ENCODE measurements at regions not wholly inside any gene's neighbourhood (a gene's known extent, or its start where the extent isn't known, plus 50 kb on each side); places are given as distances from the start of the nearest gene placed in this dataset.
"Not testable (repeated sequence)": the region's sequence is repeated elsewhere in the genome, so short reads cannot be mapped to it uniquely, and the experiment has no call there.

DNA sequence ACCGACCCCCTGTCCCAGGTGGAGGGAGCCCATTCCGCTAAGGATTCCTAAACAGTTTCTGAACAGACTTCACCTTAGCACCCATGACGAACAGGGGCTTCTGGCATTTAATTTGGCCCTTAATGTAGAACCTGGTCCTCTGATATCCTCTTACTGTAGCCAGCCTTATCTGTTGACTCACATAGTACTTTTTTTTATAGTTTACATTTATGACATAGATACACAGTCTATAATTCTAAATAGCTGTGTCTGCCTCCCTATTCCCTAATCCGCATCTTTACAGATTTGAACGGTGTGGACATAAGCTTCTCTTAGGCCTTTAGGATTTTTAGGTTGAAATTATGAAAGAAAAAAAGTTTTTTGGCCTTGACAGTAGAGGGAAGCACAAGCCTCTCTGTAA lies 104.9 kb downstream of the TBC1D26 start:
- TF ChIP-seq, protein P1, sequence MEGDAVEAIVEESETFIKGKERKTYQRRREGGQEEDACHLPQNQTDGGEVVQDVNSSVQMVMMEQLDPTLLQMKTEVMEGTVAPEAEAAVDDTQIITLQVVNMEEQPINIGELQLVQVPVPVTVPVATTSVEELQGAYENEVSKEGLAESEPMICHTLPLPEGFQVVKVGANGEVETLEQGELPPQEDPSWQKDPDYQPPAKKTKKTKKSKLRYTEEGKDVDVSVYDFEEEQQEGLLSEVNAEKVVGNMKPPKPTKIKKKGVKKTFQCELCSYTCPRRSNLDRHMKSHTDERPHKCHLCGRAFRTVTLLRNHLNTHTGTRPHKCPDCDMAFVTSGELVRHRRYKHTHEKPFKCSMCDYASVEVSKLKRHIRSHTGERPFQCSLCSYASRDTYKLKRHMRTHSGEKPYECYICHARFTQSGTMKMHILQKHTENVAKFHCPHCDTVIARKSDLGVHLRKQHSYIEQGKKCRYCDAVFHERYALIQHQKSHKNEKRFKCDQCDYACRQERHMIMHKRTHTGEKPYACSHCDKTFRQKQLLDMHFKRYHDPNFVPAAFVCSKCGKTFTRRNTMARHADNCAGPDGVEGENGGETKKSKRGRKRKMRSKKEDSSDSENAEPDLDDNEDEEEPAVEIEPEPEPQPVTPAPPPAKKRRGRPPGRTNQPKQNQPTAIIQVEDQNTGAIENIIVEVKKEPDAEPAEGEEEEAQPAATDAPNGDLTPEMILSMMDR (conservative IDR thresholded peaks at IDR 0.05; ENCODE audit: low read depth, low read length): not testable (repeated sequence)
- not testable (repeated sequence) for TF ChIP-seq EZH2 (IDR thresholded peaks at IDR 0.05; ENCODE audit: borderline replicate concordance, low read depth, low read length, poor library complexity, severe bottlenecking)
